Esophagus squamous epithelium (tissue), 4 donors: ENCODE measurements at regions not wholly inside any gene's neighbourhood (a gene's known extent, or its start where the extent isn't known, plus 50 kb on each side); places are given as distances from the start of the nearest gene placed in this dataset.

Source experiments
- CTCF ChIP-seq, 6 experiments: fragments of 450-650 bp in 4 of 6; fragments of 200-600 bp in 2 of 6; sonication (generic) in 2 of 6; IDR thresholded peaks; one replicate each; pipeline ENCODE4 v1.5.1; 2016 to 2019; ENCODE audit warnings: antibody characterized with exemption in 6 of 6, mild to moderate bottlenecking in 4 of 6, moderate library complexity in 4 of 6
- POLR2A ChIP-seq, 4 donors: fragments of 450-650 bp; IDR thresholded peaks; one replicate each; pipeline ENCODE4 v1.6.1; 2017; ENCODE audit warnings: antibody characterized with exemption in 4 of 4, mild to moderate bottlenecking in 4 of 4, moderate library complexity in 3 of 4

- no peak for TF ChIP-seq CTCF (IDR thresholded peaks at IDR 0.05)
- no peak for TF ChIP-seq POLR2A (IDR thresholded peaks at IDR 0.05)
These were observed 170.5 kb downstream of the NNT start for GRCh38 chr5:43773478-43773844.
